Neural progenitor cell (in vitro differentiated cells): ENCODE measurements at regions not wholly inside any gene's neighbourhood (a gene's known extent, or its start where the extent isn't known, plus 50 kb on each side); places are given as distances from the start of the nearest gene placed in this dataset.

ENCODE experiments used
- CTCF ChIP-seq: fragments of 200-600 bp; sonication (generic); IDR thresholded peaks from 2 replicates; pipeline ENCODE4 v1.5.1; 2017; ENCODE audit warnings: antibody characterized with exemption, mild to moderate bottlenecking
- EZH2phosphoT487 ChIP-seq: fragments of 200-600 bp; sonication (generic); IDR thresholded peaks from 2 replicates; pipeline ENCODE4 v1.6.1; 2017; ENCODE audit warnings: antibody characterized with exemption

DNA sequence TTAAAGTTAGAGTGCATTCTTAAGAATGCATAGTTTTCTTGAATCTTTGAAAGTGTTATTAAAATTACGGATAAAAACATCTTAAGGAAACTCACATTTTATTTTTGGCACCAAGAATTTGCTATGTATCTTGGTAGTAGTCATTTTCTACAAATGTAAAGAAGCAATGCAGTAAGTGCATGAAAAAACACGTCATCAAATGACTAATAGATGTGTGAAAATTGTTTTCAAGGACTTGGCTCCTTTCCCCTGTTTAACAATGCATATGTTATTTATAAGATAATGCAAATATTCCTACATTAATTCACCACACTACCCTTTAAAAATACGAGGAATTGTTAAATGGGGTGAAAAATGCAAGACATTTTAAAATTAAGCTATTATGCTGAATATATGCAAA is 461.2 kb upstream of the PCDH7 start:
- TF ChIP-seq EZH2phosphoT487 (no peak), CTCF (no peak)
